Heart left ventricle (tissue), 16 donors: ENCODE measurements at regions not wholly inside any gene's neighbourhood (a gene's known extent, or its start where the extent isn't known, plus 50 kb on each side); places are given as distances from the start of the nearest gene placed in this dataset.
A peak's percentile ranks its signal among the peaks of the same experiment; 100 is the strongest.

Experiments
- ATAC-seq, 4 donors: fragments of 200-7000 bp; cut with Tn5 transposase; one replicate each; pipeline ENCODE4 v1.9.1; 2020 to 2022; ENCODE audit warnings: moderate library complexity in 4 of 4, mild to moderate bottlenecking in 3 of 4, moderate number of reproducible peaks in 1 of 4
- DNase-seq, 5 donors: peaks; one replicate each; pipeline ENCODE4 v3.0.0-alpha.2; 2020
- H3K27ac ChIP-seq, 12 donors: fragments of 200-600 bp; sonication (generic) in 4 of 12; one replicate each; pipeline versions ENCODE4 v1.5.0 to v1.8.0; 2016 to 2022; ENCODE audit warnings: mild to moderate bottlenecking in 2 of 12
- H3K27me3 ChIP-seq, 9 donors: fragments of 200-600 bp; sonication (generic) in 2 of 9; one replicate each; pipeline versions ENCODE4 v1.5.1 to v1.8.0; 2016 to 2022; ENCODE audit warnings: mild to moderate bottlenecking in 3 of 9
- H3K36me3 ChIP-seq, 9 donors: fragments of 200-600 bp; sonication (generic) in 2 of 9; one replicate each; pipeline versions ENCODE4 v1.5.0 to v1.8.0; 2018 to 2022; ENCODE audit warnings: mild to moderate bottlenecking in 2 of 9
- H3K4me1 ChIP-seq, 12 donors: fragments of 200-600 bp; sonication (generic) in 4 of 12; one replicate each; pipeline versions ENCODE4 v1.5.0 to v1.8.0; 2016 to 2022; ENCODE audit warnings: mild to moderate bottlenecking in 3 of 12
- H3K4me3 ChIP-seq, 12 donors: fragments of 200-600 bp; sonication (generic) in 4 of 12; one replicate each; pipeline versions ENCODE4 v1.5.0 to v1.8.0; 2017 to 2022; ENCODE audit warnings: mild to moderate bottlenecking in 9 of 12, moderate library complexity in 4 of 12
- H3K9me3 ChIP-seq, 12 donors: fragments of 200-600 bp; sonication (generic) in 4 of 12; one replicate each; pipeline versions ENCODE4 v1.5.0 to v1.8.0; 2016 to 2022; ENCODE audit warnings: mild to moderate bottlenecking in 1 of 12
- CTCF ChIP-seq, 12 donors: fragments of 200-600 bp; sonication (generic) in 4 of 12; IDR thresholded peaks; one replicate each; pipeline versions ENCODE4 v1.5.0 to v1.8.0; 2018 to 2022; ENCODE audit warnings: antibody characterized with exemption in 12 of 12, mild to moderate bottlenecking in 5 of 12
- POLR2A ChIP-seq, 2 donors: fragments of 450-650 bp; IDR thresholded peaks; one replicate each; pipeline ENCODE4 v1.6.1; 2017; ENCODE audit warnings: antibody characterized with exemption in 2 of 2, mild to moderate bottlenecking in 2 of 2, moderate library complexity in 2 of 2
- WGBS, 4 donors: extraction: QIAGEN DNeasy Blood & Tissue Kit in 2 of 4; methylation state at CpG; one replicate each; pipeline versions ENCODE4 v1.1.5 to v1.1.7; 2013 to 2018; 5-methylcytosine and 5-hydroxymethylcytosine counted together
- intact Hi-C, 10 donors: fragments of 100-400 bp; cut with DNase I; formaldehyde crosslinking; loops; one replicate each; pipeline versions ENCODE4 v1.11.1 to v1.14.2; 2022
- donor health status: ischemic (EF 13 %, LVEDD 7.1; RV severe dilation, severe dysfunction).
- donor health status: healthy with polysubstance abuse.
- donor health status: DM: no; HTN: yes; CAD: no.
- donor health status: DM: no; HTN: no; CAD: no.
- donor health status: ischemic (EF 25% LVEDD 6.9; RV normal size, moderate dysfunction).
- donor health status: ischemic (EF 25% LVEDD 5.7; RV mildly dilated, moderate dysfunction).
- donor health status: healthy.
- donor health status: DM: yes; HTN: yes; CAD: no.
- donor health status: ischemic (EF 35%, LVEDD 5.7; RV mildly dilated, moderate dysfunction).
- donor health status: nonischemic (EF 11% LVEDD 7.7; RV severe dilation, severe dysfunction).
- donor health status: DM: yes; HTN: yes; CAD: no.
- donor health status: PGD.
- donor health status: ischemic (EF 29% LVEDD 5.4; RV normal size, mild dysfunction).
- donor health status: nonischemic (EF 23%, LVEDD 6.1; RV moderate dilation, normal function).

GRCh38 chrX:10759141-10759799 is 138.9 kb upstream of the MID1 start:
- H3K27me3 ChIP-seq = no peaks in the 10 kb centered on the region
- DNase-seq = no peak
- H3K4me1 ChIP-seq = peaks cover 0 to 18% (median 0%) of the 10 kb centered on the region in 12 donors
- ATAC-seq = no peak
- WGBS, 4 donors = 39 to 43% (median 41%) methylated on average over 10 of the region's 10 CpGs
- intact Hi-C loops = no loop called here
- no peaks in the 10 kb centered on the region for H3K9me3 ChIP-seq
- H3K36me3 ChIP-seq = no peaks in the 10 kb centered on the region
- no peak for TF ChIP-seq CTCF (IDR thresholded peaks at IDR 0.05)
- no peak for TF ChIP-seq POLR2A (IDR thresholded peaks at IDR 0.05)
- H3K27ac ChIP-seq = no peak overlapping the region
- no peak overlapping the region for H3K4me3 ChIP-seq

- intact Hi-C loops = no loop called here
- WGBS, 4 donors = 80 to 97% (median 90%) methylated on average over 1 of the region's 1 CpG
- Histone ChIP-seq H3K9me3 (no peaks in the 10 kb centered on the region), H3K27me3 (no peaks in the 10 kb centered on the region), H3K4me3 (no peak overlapping the region), H3K27ac (no peak overlapping the region), H3K36me3 (no peaks in the 10 kb centered on the region), H3K4me1 (peaks cover 0 to 7% (median 0%) of the 10 kb centered on the region in 12 donors)
- ATAC-seq (no peak), DNase-seq (no peak)
- TF ChIP-seq CTCF (IDR thresholded peaks at IDR 0.05) (no peak), POLR2A (IDR thresholded peaks at IDR 0.05) (no peak)
These were observed 141.1 kb upstream of the MID1 start for GRCh38 chrX:10761447-10761846.

GRCh38 chrX:10769195-10769594 is 148.8 kb upstream of the MID1 start:
- Histone ChIP-seq H3K36me3 (no peaks in the 10 kb centered on the region), H3K27me3 (peaks cover 0 to 14% (median 0%) of the 10 kb centered on the region in 9 donors), H3K4me1 (no peaks in the 10 kb centered on the region), H3K4me3 (peak overlapping the region in 3 of 12 donors; percentile 0 to 37 (median 6)), H3K27ac (peak overlapping the region in 3 of 12 donors; percentile 29 to 52 (median 30)), H3K9me3 (no peaks in the 10 kb centered on the region)
- DNase-seq (no peak), ATAC-seq (peak in 1 of 4 donors; percentile 55)
- intact Hi-C loops = no loop called here
- TF ChIP-seq POLR2A (IDR thresholded peaks at IDR 0.05) = no peak
- TF ChIP-seq CTCF (IDR thresholded peaks at IDR 0.05) = peak; percentile 15 to 53 (median 38)
- 19 to 26% (median 22%) methylated on average over 3 of the region's 3 CpGs for WGBS, 4 donors

- no peak for TF ChIP-seq POLR2A (IDR thresholded peaks at IDR 0.05)
- TF ChIP-seq CTCF (IDR thresholded peaks at IDR 0.05) = no peak
- Histone ChIP-seq H3K9me3 (no peaks in the 10 kb centered on the region), H3K4me1 (no peaks in the 10 kb centered on the region), H3K27me3 (peaks cover 0 to 14% (median 0%) of the 10 kb centered on the region in 9 donors), H3K36me3 (no peaks in the 10 kb centered on the region), H3K4me3 (peak overlapping the region in 4 of 12 donors; percentile 0 to 37 (median 8)), H3K27ac (peak overlapping the region in 3 of 12 donors; percentile 29 to 52 (median 30))
- peak in 1 of 4 donors; percentile 47 for ATAC-seq
- intact Hi-C loops = no loop called here
- DNase-seq = no peak
- 56 to 63% (median 61%) methylated on average over 9 of the region's 9 CpGs for WGBS, 4 donors
These were observed 149.6 kb upstream of the MID1 start for GRCh38 chrX:10769696-10770619.
